A673 (cell line): ENCODE measurements at regions not wholly inside any gene's neighbourhood (a gene's known extent, or its start where the extent isn't known, plus 50 kb on each side); places are given as distances from the start of the nearest gene placed in this dataset.

Experiments
- BruUV-seq: library from RNA; stranded (reverse); fragments of 400-500 nt; replicated peaks from 2 replicates; lab custom pipeline; 2021; lab: Mats Ljungman, UMichigan
- CTCF ChIA-PET: fragments of 300-600 bp; sonication (Branson Sonifier 250); formaldehyde crosslinking; loops from one replicate; lab custom pipeline; 2022; ENCODE audit warnings: antibody characterized with exemption; lab: Charles Lee
- POLR2A ChIA-PET: fragments of 300-600 bp; sonication (Branson Sonifier 250); formaldehyde crosslinking; loops from one replicate; lab custom pipeline; 2022; ENCODE audit warnings: antibody characterized with exemption; ENCODE audit not compliant: low non-redundant PET; lab: Charles Lee
- DNase-seq: peaks from one replicate; pipeline ENCODE4 v3.0.0-alpha.2; 2015; ENCODE audit warnings: low spot score
- H3K27ac ChIP-seq: fragments of 200-600 bp; sonication (generic); 2 replicates; pipeline ENCODE4 v1.5.1; 2016; ENCODE audit warnings: mixed run types, low read depth, mild to moderate bottlenecking, mixed read lengths, antibody characterized with exemption, low read length; ENCODE audit not compliant: poor library complexity, severe bottlenecking
- H3K27me3 ChIP-seq: fragments of 200-600 bp; sonication (generic); replicated peaks from 2 replicates; pipeline ENCODE4 v1.6.1; 2017; ENCODE audit warnings: mixed run types, low read depth, mild to moderate bottlenecking, mixed read lengths, antibody characterized with exemption, low read length; ENCODE audit not compliant: insufficient read depth, poor library complexity
- H3K36me3 ChIP-seq: fragments of 200-600 bp; sonication (generic); 2 replicates; pipeline ENCODE4 v1.6.1; 2016; ENCODE audit warnings: mixed run types, mild to moderate bottlenecking, mixed read lengths, antibody characterized with exemption, low read length; ENCODE audit not compliant: insufficient read depth, poor library complexity, severe bottlenecking
- H3K4me1 ChIP-seq: fragments of 200-600 bp; sonication (generic); 2 replicates; pipeline ENCODE4 v1.6.1; 2017; ENCODE audit warnings: mixed run types, mild to moderate bottlenecking, mixed read lengths, antibody characterized with exemption, low read length; ENCODE audit not compliant: insufficient read depth, poor library complexity, severe bottlenecking
- H3K4me3 ChIP-seq: fragments of 200-600 bp; sonication (generic); 2 replicates; pipeline ENCODE4 v1.5.1; 2016; ENCODE audit warnings: low read depth, mixed run types, mild to moderate bottlenecking, mixed read lengths, low read length; ENCODE audit not compliant: poor library complexity, severe bottlenecking
- H3K9me3 ChIP-seq: fragments of 200-600 bp; sonication (generic); 2 replicates; pipeline ENCODE4 v1.6.1; 2016; ENCODE audit warnings: mixed run types, low read depth, mild to moderate bottlenecking, mixed read lengths, antibody characterized with exemption, low read length; ENCODE audit not compliant: poor library complexity, severe bottlenecking
- CTCF ChIP-seq: fragments of 300-800, 200-600 bp; sonication (generic); conservative IDR thresholded peaks from 2 replicates; pipeline ENCODE4 v1.5.1; 2017; ENCODE audit warnings: low read depth, mild to moderate bottlenecking, antibody characterized with exemption, low read length, moderate library complexity, mixed read lengths
- EZH2 ChIP-seq: fragments of 200-600 bp; sonication (generic); IDR thresholded peaks from 2 replicates; pipeline ENCODE4 v1.6.1; 2017; ENCODE audit warnings: borderline replicate concordance, low read depth, mild to moderate bottlenecking, mixed read lengths, antibody characterized with exemption, low read length; ENCODE audit not compliant: poor library complexity, severe bottlenecking
- intact Hi-C: fragments of 100-400 bp; cut with micrococcal nuclease; formaldehyde crosslinking; loops from one replicate; pipeline ENCODE4 v1.10.0; 2022; ENCODE audit not compliant: unreplicated experiment

- BruUV-seq, result no TSS peak
- TF ChIP-seq EZH2 (no peak), CTCF (no peak)
- CTCF ChIA-PET, result no interaction called here
These were observed 457.9 kb downstream of the BCOR start for GRCh38 chrX:39639871-39640270.

GRCh38 chrX:39640866-39641265 is 456.9 kb downstream of the BCOR start:
- H3K27me3 ChIP-seq, result no peaks in the 10 kb centered on the region
- intact Hi-C loops, result no loop called here
- peaks cover 3% of the 10 kb centered on the region for H3K4me1 ChIP-seq
- H3K36me3 ChIP-seq, result no peaks in the 10 kb centered on the region
- no peak overlapping the region for H3K4me3 ChIP-seq
- POLR2A ChIA-PET, result no interaction called here
- H3K9me3 ChIP-seq, result no peaks in the 10 kb centered on the region
- no peak overlapping the region for H3K27ac ChIP-seq
- CTCF ChIA-PET, result no interaction called here
- no TSS peak for BruUV-seq
- no peak for DNase-seq
- TF ChIP-seq CTCF (no peak), EZH2 (no peak)

More at GRCh38 chrX:39639871-39640270, 457.9 kb downstream of the BCOR start:
- H3K4me1 ChIP-seq, result no peaks in the 10 kb centered on the region
- H3K9me3 ChIP-seq, result no peaks in the 10 kb centered on the region
- intact Hi-C loops, result no loop called here
- H3K27ac ChIP-seq, result no peak overlapping the region
- DNase-seq, result no peak
- H3K36me3 ChIP-seq, result no peaks in the 10 kb centered on the region
- POLR2A ChIA-PET, result no interaction called here
- no peak overlapping the region for H3K4me3 ChIP-seq
- no peaks in the 10 kb centered on the region for H3K27me3 ChIP-seq

- no TSS peak for BruUV-seq
- intact Hi-C loops, result no loop called here
- no peak overlapping the region for H3K4me3 ChIP-seq
- H3K27ac ChIP-seq, result no peak overlapping the region
- TF ChIP-seq EZH2, result no peak
- ChIA-PET POLR2A (no interaction called here), CTCF (no interaction called here)
- H3K36me3 ChIP-seq, result no peaks in the 10 kb centered on the region
- no peaks in the 10 kb centered on the region for H3K9me3 ChIP-seq
- H3K27me3 ChIP-seq, result no peaks in the 10 kb centered on the region
- H3K4me1 ChIP-seq, result peaks cover 5% of the 10 kb centered on the region
- no peak for DNase-seq
These were observed 455.7 kb downstream of the BCOR start for GRCh38 chrX:39642071-39642470.

GRCh38 chrX:39643550-39643949 is 454.2 kb downstream of the BCOR start:
- Histone ChIP-seq H3K4me1 (peaks cover 5% of the 10 kb centered on the region), H3K36me3 (no peaks in the 10 kb centered on the region), H3K27me3 (no peaks in the 10 kb centered on the region), H3K4me3 (no peak overlapping the region), H3K27ac (no peak overlapping the region), H3K9me3 (no peaks in the 10 kb centered on the region)
- DNase-seq, result no peak
- no peak for TF ChIP-seq EZH2
- TF ChIP-seq CTCF, result no peak
- no TSS peak for BruUV-seq
- CTCF ChIA-PET, result no interaction called here
- intact Hi-C loops, result no loop called here
- POLR2A ChIA-PET, result no interaction called here
